ENCODE measurements at regions not wholly inside any gene's neighbourhood (a gene's known extent, or its start where the extent isn't known, plus 50 kb on each side); places are given as distances from the start of the nearest gene placed in this dataset.

- ChIA-PET CTCF (no interaction called here), POLR2A (no interaction called here)
- no peaks in the 10 kb centered on the region for H3K36me3 ChIP-seq (ENCODE audit: control insufficient read depth in 2 of 2, insufficient read depth in 1 of 2, low read length in 2 of 2)
- H3K4me3 ChIP-seq (ENCODE audit: low read depth, low read length) = no peak overlapping the region
- H3K4me1 ChIP-seq (ENCODE audit: control insufficient read depth, insufficient read depth, low read length) = no peaks in the 10 kb centered on the region
- TF ChIP-seq ZNF621 (tag by site-specific recombination; IDR thresholded peaks at IDR 0.05) (no peak), SCRT2 (tag by site-specific recombination; IDR thresholded peaks at IDR 0.05) (no peak), PATZ1 (tag by site-specific recombination; IDR thresholded peaks at IDR 0.05) (no peak), ZFP41 (tag by site-specific recombination; IDR thresholded peaks at IDR 0.05; ENCODE audit: borderline replicate concordance) (no peak), ZNF221 (tag by site-specific recombination; IDR thresholded peaks at IDR 0.05; ENCODE audit: borderline replicate concordance) (no peak)
- H3K27ac ChIP-seq (ENCODE audit: extremely low read depth, low read depth, low read length) = no peak overlapping the region
- no peaks in the 10 kb centered on the region for H3K9me3 ChIP-seq (ENCODE audit: control insufficient read depth, insufficient read depth, low read depth, low read length)
These were observed 1823.5 kb upstream of the LRRTM1 start for GRCh38 chr2:82128051-82128450.

- Histone ChIP-seq H3K9me3 (ENCODE audit: control insufficient read depth, insufficient read depth, low read depth, low read length) (no peaks in the 10 kb centered on the region), H3K4me3 (ENCODE audit: low read depth, low read length) (no peak overlapping the region), H3K4me1 (ENCODE audit: control insufficient read depth, insufficient read depth, low read length) (no peaks in the 10 kb centered on the region), H3K36me3 (ENCODE audit: control insufficient read depth in 2 of 2, insufficient read depth in 1 of 2, low read length in 2 of 2) (no peaks in the 10 kb centered on the region), H3K27ac (ENCODE audit: extremely low read depth, low read depth, low read length) (no peak overlapping the region)
- TF ChIP-seq ZNF626 (tag by site-specific recombination; IDR thresholded peaks at IDR 0.05) = no peak
- no peak for TF ChIP-seq ZNF174 (tag by site-specific recombination; IDR thresholded peaks at IDR 0.05)
- no peak for TF ChIP-seq PRDM6 (tag by site-specific recombination; IDR thresholded peaks at IDR 0.05)
- no peak for TF ChIP-seq ZNF664 (tag by site-specific recombination; IDR thresholded peaks at IDR 0.05)
- TF ChIP-seq TCF7L2 (IDR thresholded peaks at IDR 0.05; ENCODE audit: borderline replicate concordance, low read depth, low read length) = no peak
- POLR2A ChIA-PET = no interaction called here
- CTCF ChIA-PET = no interaction called here
These were observed 1820.1 kb upstream of the LRRTM1 start for GRCh38 chr2:82124629-82125028.

- Histone ChIP-seq H3K4me3 (ENCODE audit: low read depth, low read length) (no peak overlapping the region), H3K27ac (ENCODE audit: extremely low read depth, low read depth, low read length) (no peak overlapping the region), H3K9me3 (ENCODE audit: control insufficient read depth, insufficient read depth, low read depth, low read length) (no peaks in the 10 kb centered on the region), H3K36me3 (ENCODE audit: control insufficient read depth in 2 of 2, insufficient read depth in 1 of 2, low read length in 2 of 2) (no peaks in the 10 kb centered on the region), H3K4me1 (ENCODE audit: control insufficient read depth, insufficient read depth, low read length) (no peaks in the 10 kb centered on the region)
- ChIA-PET POLR2A (no interaction called here), CTCF (interaction anchor here (0.6 to 0.7 kb wide), 2 partner anchors 95 to 1276 kb away, joined by 3 to 4 read pairs; no protein-coding TSS in a partner anchor)
- TF ChIP-seq RBAK (tag by site-specific recombination; IDR thresholded peaks at IDR 0.05) (no peak), ZNF639 (tag by site-specific recombination; IDR thresholded peaks at IDR 0.05) (no peak), ZNF404 (tag by site-specific recombination; IDR thresholded peaks at IDR 0.05) (no peak), ZNF791 (tag by site-specific recombination; IDR thresholded peaks at IDR 0.05) (no peak), ZNF514 (tag by site-specific recombination; IDR thresholded peaks at IDR 0.05) (no peak), KLF9 (tag by site-specific recombination; IDR thresholded peaks at IDR 0.05; ENCODE audit: low read depth) (no peak), ZNF280D (tag by site-specific recombination; IDR thresholded peaks at IDR 0.05) (no peak), ZNF24 (tag by site-specific recombination; IDR thresholded peaks at IDR 0.05) (no peak), ZNF768 (tag by site-specific recombination; IDR thresholded peaks at IDR 0.05) (no peak), ZNF394 (tag by site-specific recombination; IDR thresholded peaks at IDR 0.05; ENCODE audit: borderline replicate concordance) (no peak), ZNF626 (tag by site-specific recombination; IDR thresholded peaks at IDR 0.05) (no peak), ZBTB48 (tag by site-specific recombination; IDR thresholded peaks at IDR 0.05) (no peak), OSR2 (tag by site-specific recombination; IDR thresholded peaks at IDR 0.05) (no peak), KLF16 (tag by site-specific recombination; IDR thresholded peaks at IDR 0.05) (no peak), ZNF701 (tag by site-specific recombination; IDR thresholded peaks at IDR 0.05) (no peak), ZNF266 (tag by site-specific recombination; IDR thresholded peaks at IDR 0.05; ENCODE audit: low read depth) (no peak), ZNF529 (tag by site-specific recombination; IDR thresholded peaks at IDR 0.05; ENCODE audit: insufficient replicate concordance) (no peak)
These were observed 1816.1 kb upstream of the LRRTM1 start for GRCh38 chr2:82120654-82121053.

All from HEK293 (cell line).